MM.1S (cell line): ENCODE measurements at regions not wholly inside any gene's neighbourhood (a gene's known extent, or its start where the extent isn't known, plus 50 kb on each side); places are given as distances from the start of the nearest gene placed in this dataset.

Source experiments
- EZH2 ChIP-seq: fragments of 300-600 bp; sonication (generic); optimal IDR thresholded peaks from 2 replicates; pipeline ENCODE3; 2017; ENCODE audit warnings: low read depth, mild to moderate bottlenecking, antibody characterized with exemption, low read length, mixed read lengths
- TF ChIP-seq, protein P1 (sequence below): fragments of 300-600 bp; sonication (generic); IDR thresholded peaks from 2 replicates; pipeline ENCODE4 v1.5.1; 2016; ENCODE audit warnings: antibody characterized with exemption, low read length, mixed read lengths

DNA sequence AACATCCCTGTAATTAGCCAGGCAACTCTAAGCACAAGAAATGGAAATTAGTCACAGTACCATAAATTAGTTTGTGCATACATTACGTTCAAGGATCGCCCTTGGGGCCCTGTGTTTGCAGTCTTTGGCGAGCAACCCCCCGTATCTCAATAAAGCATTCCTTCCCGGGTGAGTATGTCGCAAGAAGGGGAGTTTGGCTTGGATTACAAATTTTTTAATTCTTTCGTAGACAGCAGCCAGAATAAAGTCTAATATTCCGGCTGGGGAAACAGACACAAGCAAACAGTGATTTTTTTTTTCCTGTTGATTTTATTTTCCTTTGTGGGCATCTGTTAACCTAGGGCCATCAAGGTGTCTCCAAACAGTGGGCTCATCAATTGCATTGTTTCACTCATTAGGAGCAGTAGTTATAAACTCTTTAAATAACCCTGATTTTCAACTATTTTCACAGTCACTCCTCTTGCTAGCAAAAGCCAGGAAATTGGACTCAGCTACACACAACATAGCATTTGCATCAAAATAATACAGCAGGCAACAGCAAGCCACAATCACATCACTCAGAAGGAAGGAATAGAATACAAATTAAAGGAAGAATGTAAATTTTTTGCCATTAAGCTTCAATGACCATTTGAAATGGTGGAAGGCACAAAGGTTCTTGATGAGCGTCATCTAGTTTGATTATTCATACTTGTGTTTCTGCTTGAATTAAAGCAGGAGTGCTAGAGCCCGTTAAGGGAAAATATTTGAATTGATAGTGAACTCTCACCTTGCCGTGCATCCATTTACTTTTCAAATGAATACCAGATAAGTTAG lies 85.3 kb downstream of the LINC00237 start:
- TF ChIP-seq, protein P1, sequence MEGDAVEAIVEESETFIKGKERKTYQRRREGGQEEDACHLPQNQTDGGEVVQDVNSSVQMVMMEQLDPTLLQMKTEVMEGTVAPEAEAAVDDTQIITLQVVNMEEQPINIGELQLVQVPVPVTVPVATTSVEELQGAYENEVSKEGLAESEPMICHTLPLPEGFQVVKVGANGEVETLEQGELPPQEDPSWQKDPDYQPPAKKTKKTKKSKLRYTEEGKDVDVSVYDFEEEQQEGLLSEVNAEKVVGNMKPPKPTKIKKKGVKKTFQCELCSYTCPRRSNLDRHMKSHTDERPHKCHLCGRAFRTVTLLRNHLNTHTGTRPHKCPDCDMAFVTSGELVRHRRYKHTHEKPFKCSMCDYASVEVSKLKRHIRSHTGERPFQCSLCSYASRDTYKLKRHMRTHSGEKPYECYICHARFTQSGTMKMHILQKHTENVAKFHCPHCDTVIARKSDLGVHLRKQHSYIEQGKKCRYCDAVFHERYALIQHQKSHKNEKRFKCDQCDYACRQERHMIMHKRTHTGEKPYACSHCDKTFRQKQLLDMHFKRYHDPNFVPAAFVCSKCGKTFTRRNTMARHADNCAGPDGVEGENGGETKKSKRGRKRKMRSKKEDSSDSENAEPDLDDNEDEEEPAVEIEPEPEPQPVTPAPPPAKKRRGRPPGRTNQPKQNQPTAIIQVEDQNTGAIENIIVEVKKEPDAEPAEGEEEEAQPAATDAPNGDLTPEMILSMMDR = no peak
- TF ChIP-seq EZH2 = no peak
